ENCODE measurements at regions not wholly inside any gene's neighbourhood (a gene's known extent, or its start where the extent isn't known, plus 50 kb on each side); places are given as distances from the start of the nearest gene placed in this dataset.

GRCh38 chr2:107027205-107027604 is 141.2 kb upstream of the ST6GAL2 start:
- no peak for DNase-seq

- no peak for DNase-seq
Measured at GRCh38 chr2:107027810-107028209, 141.8 kb upstream of the ST6GAL2 start.

GRCh38 chr2:107028661-107029060 is 142.7 kb upstream of the ST6GAL2 start:
- no peak for DNase-seq

GRCh38 chr2:107036293-107036692 is 150.3 kb upstream of the ST6GAL2 start:
- DNase-seq = no peak

GRCh38 chr2:107062173-107062572 is 176.2 kb upstream of the ST6GAL2 start:
- no peak for DNase-seq

- no peak for DNase-seq
Measured at GRCh38 chr2:107062599-107063220, 176.7 kb upstream of the ST6GAL2 start.

- no peak for DNase-seq
Measured at GRCh38 chr2:107063228-107063627, 177.3 kb upstream of the ST6GAL2 start.

GRCh38 chr2:107064750-107065149 is 178.8 kb upstream of the ST6GAL2 start:
- no peak for DNase-seq

GRCh38 chr2:107068069-107068916 is 182.3 kb upstream of the ST6GAL2 start:
- DNase-seq = no peak

GRCh38 chr2:107069890-107070289 is 183.9 kb upstream of the ST6GAL2 start:
- no peak for DNase-seq

GRCh38 chr2:107072150-107072940 is 186.4 kb upstream of the ST6GAL2 start:
- DNase-seq = no peak

- DNase-seq = no peak
Measured at GRCh38 chr2:107078584-107078983, 192.6 kb upstream of the ST6GAL2 start.

- DNase-seq = no peak
Measured at GRCh38 chr2:107086497-107086896, 200.5 kb upstream of the ST6GAL2 start.

- no peak for DNase-seq
Measured at GRCh38 chr2:107088156-107088555, 202.2 kb upstream of the ST6GAL2 start.

- no peak for DNase-seq
Measured at GRCh38 chr2:107091163-107091864, 205.3 kb upstream of the ST6GAL2 start.

GRCh38 chr2:107093426-107093957 is 207.5 kb upstream of the ST6GAL2 start:
- DNase-seq = no peak

GRCh38 chr2:107094450-107094986 is 208.6 kb upstream of the ST6GAL2 start:
- no peak for DNase-seq

GRCh38 chr2:107102176-107102575 is 216.2 kb upstream of the ST6GAL2 start:
- no peak for DNase-seq

- no peak for DNase-seq
Measured at GRCh38 chr2:107107351-107107750, 221.4 kb upstream of the ST6GAL2 start.

- DNase-seq = no peak
Measured at GRCh38 chr2:107108556-107108955, 222.6 kb upstream of the ST6GAL2 start.

- DNase-seq = no peak
Measured at GRCh38 chr2:107111623-107112022, 225.7 kb upstream of the ST6GAL2 start.

- no peak for DNase-seq
Measured at GRCh38 chr2:107112561-107112960, 226.6 kb upstream of the ST6GAL2 start.
